GM03348 (cell line): ENCODE measurements at regions not wholly inside any gene's neighbourhood (a gene's known extent, or its start where the extent isn't known, plus 50 kb on each side); places are given as distances from the start of the nearest gene placed in this dataset.

Experiments
- DNase-seq: peaks from one replicate; pipeline ENCODE4 v3.0.0; 2012; ENCODE audit warnings: low spot score

DNA sequence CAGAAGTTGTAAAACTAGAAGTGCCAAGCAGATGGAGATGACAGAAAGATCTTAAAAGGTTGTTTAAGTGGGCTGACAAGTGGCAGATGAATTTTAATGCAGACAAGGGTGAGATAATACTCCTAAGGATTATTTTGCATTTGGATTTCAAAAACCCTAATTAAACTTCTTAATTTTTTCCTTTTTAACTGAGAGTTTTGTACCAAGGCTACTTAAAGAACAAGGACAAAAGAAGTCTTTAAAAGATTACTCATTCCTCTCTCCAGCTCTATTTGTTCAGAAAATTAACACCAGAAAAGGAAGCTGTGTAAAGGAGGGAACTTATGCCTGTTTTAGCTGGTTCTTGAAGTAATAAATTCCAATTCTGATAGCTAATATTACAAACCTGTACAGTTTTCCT lies 275.4 kb downstream of the ETNK1 start:
- DNase-seq: no peak

- DNase-seq: no peak
Measured at GRCh38 chr12:22904485-22904884, 279.5 kb downstream of the ETNK1 start.

DNA sequence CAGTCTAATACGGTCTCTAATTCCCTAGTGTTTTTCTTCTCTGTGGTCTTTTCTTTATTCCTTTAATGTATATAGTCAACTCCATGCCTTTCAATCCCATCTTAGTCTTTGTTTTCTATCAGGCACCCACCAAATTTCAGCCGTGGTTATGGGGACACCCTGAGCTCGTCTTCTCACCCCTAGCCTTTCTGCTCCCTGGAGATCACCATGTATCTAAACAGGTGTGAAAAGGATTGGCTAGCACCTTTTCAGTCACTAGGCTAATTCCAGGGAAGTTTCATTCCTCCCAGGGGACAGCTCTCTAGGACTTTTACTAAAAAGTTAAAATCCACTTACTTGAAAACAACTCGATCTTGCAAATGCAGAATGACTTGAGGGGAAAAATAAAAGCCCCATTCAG lies 291.3 kb downstream of the ETNK1 start:
- no peak for DNase-seq

DNA sequence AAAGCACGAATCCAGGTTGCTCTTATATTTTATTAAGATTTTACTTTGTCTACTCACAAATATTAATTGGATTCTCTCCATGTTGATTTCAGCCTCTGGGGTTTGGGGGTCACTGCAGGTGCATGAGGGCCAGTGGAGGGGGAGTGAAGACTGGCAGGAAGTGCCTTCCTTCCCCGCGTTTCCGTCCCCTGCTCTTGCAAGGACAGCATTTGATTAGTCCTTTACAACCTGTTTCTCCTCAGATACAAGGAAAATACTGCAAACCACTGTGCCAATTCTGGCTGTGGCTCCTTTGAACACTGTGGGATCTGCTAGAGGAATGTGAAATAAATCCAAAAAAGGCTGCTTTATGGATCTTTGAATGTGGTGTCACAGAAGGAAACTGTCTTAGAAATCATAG lies 291.8 kb downstream of the ETNK1 start:
- DNase-seq: no peak

DNA sequence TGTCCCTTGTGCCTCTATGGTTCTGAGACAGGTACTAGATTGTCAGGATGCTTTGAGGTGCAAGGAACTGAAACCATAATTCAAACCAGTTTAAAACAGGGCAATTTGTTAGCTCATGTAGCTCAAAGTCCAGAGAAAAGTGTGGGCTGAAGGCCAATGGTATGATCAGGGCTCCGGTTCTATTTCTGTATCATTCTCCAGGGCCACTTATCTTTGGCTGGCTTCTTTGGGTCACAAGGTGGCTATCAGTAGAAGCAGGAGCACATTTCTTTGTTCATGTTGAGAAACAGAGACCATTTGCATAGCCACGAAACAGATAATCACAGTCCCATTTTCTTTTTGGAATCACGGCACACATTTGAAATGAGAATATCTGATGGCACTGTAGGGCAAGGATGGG lies 294.9 kb downstream of the ETNK1 start:
- no peak for DNase-seq

- no peak for DNase-seq
Measured at GRCh38 chr12:22923768-22924167, 298.8 kb downstream of the ETNK1 start.

DNA sequence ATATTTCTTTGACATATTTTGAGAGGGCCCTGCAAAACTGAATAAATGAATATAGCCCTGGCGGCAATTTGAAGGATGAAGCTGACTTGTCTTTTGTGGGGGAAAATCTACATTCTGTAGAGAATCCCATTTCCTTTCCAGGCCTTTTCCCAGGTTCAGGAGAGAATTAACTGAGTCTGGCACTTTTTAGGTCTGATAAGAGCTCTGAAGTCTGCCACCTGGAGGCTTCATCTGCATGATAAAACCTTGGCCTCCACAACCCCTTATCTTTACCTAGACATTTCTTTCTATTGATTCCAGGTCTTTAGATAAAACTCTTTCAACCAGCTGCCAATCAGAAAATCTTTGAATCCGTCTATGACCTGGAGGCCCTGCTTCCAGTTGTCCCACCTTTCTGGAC lies 299.4 kb downstream of the ETNK1 start:
- no peak for DNase-seq

DNA sequence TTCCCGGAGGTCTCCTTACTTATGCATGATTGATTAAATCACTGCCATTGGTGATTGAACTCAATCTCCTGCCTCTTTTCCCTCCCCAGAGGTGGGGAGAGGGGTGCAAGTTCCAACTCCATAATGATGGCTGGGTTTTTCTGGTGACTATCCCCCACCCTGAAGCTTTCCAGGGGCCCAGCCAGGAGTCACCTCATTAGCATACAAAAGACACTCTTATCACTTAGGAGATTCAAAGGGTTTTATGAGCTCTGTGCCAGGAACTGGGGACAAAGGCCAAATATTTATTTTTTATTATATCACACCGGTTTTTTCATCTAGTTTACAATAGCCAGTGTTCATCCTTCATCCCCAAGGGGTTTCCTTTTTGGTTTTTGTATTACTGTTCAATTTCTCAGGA lies 300.7 kb downstream of the ETNK1 start:
- no peak for DNase-seq

- DNase-seq: no peak
Measured at GRCh38 chr12:22932431-22932830, 307.5 kb downstream of the ETNK1 start.

DNA sequence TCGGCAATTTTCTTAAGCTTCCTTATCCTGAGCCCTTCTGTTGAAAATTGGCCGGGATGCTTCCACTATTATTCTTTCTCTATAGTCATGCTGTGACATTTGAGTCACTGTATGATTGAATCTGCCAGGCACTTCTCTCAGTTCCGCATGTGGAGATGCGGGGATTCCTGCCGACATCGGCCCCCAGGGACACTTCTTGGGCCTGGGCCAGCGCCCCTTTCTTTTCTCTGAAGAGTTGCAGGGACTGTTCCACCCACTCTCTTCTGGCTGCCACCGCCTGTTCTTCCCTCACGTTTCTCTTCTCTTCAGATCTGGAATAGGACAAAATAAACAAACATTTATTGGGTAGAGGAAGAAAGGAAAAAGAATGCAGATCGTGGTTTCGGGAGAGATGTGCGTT lies 310.1 kb downstream of the ETNK1 start:
- no peak for DNase-seq

- DNase-seq: no peak
Measured at GRCh38 chr12:22935501-22935900, 310.5 kb downstream of the ETNK1 start.

DNA sequence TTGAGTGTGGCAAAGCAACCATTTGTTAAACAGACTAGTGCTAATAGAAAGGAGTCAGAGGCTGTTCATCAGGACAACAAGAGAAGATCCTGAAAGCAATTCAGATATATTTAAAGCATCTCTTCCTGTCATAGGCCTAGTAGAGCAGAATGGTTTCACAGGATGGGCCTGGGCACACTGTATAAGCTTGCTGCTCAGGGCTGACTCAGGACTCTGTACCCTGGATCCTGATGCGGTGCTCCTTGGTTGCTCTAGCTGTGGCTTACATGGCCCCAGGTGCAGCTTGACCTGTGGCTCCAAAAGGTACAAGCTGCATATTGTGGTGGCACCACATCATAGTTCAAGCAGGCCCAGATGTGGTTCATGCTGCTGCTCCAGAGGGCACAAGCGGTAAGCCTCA lies 313.4 kb downstream of the ETNK1 start:
- DNase-seq: no peak

DNA sequence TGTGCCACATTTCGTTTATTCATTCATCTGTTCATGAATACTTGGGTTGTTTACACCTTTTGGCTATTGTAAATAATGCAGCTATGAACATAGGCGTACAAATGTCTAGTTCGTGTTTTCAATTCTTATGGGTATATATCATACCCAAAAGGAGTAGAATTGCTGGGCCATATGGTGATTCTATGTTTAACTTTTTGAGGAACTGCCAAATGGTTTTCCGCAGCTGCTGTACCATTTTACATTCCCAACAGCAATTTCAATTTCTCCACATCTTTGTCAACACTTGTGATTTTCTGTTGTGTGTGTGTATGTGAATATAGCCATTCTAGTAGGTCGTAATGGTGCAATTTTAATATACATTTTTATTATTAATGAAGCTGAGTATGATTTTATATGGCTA lies 326.2 kb downstream of the ETNK1 start:
- DNase-seq: no peak

GRCh38 chr12:22956690-22957089 lies 331.7 kb downstream of the ETNK1 start:
- no peak for DNase-seq

DNA sequence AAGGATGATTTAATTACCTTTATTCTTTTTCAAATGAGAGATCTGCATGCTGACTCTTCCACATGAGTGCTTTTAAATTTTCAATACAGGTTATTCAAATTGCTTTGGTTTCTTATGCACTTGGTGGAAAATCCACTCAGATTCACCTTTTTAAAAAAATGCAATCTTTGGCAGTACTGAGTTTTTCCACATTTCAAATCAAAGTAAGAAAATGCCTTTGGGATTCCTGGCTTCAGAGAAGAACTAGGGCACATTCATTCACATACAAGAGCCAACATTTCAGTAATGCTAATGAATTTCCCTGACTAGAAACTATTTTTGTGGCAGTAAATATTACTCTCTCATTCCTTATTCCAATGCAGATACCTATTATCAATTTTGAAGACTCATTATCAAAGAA lies 342.2 kb downstream of the ETNK1 start:
- DNase-seq: no peak

DNA sequence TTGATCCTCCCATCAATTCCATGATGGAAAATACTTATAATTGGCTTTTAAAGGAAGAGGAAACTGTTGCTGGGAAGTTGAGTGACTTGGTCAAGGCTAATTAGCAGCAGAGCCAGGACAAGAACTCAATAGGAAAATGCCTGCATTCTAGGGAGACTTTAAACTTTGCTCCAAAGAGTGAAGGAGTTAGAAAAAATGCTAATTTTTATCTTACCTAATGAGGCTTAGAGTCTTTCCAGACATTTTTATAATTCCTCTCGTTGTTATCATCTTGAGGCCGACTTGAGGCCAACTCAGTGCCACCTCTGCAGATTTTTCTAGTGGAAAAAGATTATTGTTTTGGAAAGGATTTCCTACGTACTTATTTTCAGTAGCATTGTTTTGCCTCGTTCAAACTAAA lies 344.6 kb downstream of the ETNK1 start:
- DNase-seq: no peak

DNA sequence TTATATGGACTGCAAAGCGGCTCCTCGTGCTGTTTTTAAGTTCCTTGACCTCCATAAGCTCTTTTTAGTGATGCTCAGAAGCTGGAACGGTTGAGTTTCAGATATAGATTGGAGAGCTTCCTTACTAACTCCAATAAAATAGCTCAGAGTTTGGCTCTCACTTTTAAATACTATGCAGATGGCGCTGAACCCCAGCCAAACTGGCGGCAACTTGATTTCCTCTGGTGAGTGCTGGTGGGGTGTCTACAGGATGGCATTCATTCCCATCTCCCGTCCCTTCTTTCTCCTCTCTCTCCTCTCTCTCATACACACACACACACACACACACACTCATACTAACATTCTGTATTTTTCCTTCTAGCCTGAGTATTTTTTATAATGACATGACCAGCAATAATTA lies 346.3 kb downstream of the ETNK1 start:
- no peak for DNase-seq

GRCh38 chr12:22971701-22972191 lies 346.8 kb downstream of the ETNK1 start:
- peak; percentile 7 for DNase-seq

- peak; percentile 61 for DNase-seq
Measured at GRCh38 chr12:22974865-22975264, 349.9 kb downstream of the ETNK1 start.

DNA sequence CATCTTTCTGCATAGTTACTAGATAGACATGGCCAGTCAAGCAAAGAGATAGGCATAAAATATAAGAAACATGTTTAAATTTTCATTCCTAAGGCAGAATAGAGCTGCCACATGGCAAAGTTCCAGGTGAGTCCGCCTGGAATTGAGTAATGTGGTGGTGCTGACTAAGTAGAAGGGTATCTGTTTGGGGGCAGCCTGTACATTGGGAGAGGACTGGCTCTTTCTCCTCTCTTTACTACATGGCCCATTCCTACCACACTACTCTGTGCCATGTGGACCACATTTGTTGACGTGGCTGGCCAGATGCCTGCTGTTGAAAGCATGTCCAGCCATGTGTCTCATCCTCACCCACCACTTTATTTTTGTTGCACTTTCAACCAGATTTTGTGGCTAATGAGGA lies 354.0 kb downstream of the ETNK1 start:
- DNase-seq: peak; percentile 87

DNA sequence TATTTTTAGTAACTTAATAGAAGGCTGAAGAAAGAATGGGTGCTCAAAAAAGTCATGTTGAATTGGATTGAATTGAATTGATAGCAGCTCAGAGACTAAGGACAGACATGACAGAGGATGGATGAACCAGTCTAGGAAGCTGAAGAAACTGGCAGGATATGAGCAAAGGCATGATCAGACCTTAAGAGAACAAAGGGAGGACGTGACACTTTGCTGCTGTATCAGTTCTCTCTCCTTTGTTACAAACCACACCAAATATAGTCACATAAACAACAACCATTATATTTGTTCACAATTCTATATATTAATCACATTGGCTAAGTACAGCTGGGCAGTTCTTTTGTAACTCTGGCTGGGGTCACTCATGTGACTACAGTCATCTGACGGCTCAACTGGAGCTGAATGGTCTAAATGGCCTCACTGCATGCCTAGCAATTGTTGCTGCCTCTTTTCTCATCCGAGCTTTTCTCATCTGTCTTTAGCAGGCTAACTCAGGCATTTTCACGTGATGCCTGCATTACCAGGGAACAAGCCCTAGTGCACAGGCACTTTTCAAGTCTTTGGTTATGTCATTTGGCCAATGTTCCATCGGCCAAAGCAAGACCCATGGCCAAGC lies 355.0 kb downstream of the ETNK1 start:
- no peak for DNase-seq

- DNase-seq: peak; percentile 16
Measured at GRCh38 chr12:22981711-22982110, 356.7 kb downstream of the ETNK1 start.

- DNase-seq: no peak
Measured at GRCh38 chr12:22982635-22983034, 357.7 kb downstream of the ETNK1 start.

GRCh38 chr12:22986997-22987396 lies 362.0 kb downstream of the ETNK1 start:
- DNase-seq: no peak

DNA sequence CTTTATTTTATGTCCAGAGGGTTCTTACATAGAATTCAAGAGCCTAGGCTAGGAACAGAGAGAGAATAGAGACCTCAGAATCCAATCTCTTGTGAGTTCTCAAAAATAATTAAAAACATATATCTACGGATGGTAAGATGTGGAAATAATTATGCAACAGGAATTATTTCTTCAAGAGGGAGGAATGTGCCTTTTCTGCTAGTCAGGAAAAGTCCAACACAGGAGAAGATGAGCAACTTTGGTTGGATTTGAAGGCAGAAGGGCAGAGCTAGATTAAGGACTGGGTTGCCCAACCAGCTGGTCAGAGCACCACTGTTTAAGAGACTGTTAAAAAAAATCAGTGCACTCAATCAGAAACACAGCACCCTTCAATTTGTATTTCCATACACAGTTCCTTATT lies 365.5 kb downstream of the ETNK1 start:
- no peak for DNase-seq
